HG03521 (cell line): ENCODE measurements at regions not wholly inside any gene's neighbourhood (a gene's known extent, or its start where the extent isn't known, plus 50 kb on each side); places are given as distances from the start of the nearest gene placed in this dataset.

Source experiments
- ATAC-seq: cut with Tn5 transposase; IDR thresholded peaks from one replicate; pipeline ENCODE4 v1.9.1; 2021; ENCODE audit warnings: mild to moderate bottlenecking, moderate library complexity; ENCODE audit not compliant: unreplicated experiment

GRCh38 chr1:108082738-108083562, 117.2 kb downstream of the SLC25A24 start:
- ATAC-seq, result no peak

GRCh38 chr1:108082001-108082400, 117.0 kb upstream of the VAV3 start:
- ATAC-seq, result no peak

- ATAC-seq, result no peak
Measured at GRCh38 chr1:108080448-108080847, 115.5 kb upstream of the VAV3 start.

DNA sequence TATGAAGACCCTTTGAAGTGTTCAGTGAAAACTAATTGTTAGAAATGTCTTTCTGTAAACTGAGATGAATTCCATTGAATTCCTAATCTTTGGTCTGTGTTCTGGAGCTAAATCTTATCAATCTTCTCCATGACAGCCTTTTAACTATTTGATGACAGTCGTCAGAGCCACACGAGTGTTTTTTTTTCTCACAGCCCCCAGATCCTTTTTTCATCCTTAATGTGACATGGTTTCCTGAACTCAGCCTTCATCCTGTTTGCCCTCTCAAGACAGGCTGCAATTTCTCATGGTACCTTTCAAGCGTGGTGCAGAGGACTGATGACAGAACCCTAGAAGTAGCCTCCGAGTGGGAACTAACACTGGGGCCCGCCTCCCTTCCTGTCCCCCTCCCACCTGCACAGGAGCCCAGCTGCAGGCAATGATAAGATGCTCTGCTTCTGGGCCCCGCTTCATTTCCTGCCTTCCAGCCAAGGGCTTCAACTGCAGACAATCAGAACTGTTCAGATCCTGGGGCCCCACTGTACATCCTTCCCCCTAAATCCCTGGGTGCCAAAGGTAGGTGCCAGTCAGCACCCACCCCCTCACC, 114.6 kb upstream of the VAV3 start:
- ATAC-seq, result no peak

- no peak for ATAC-seq
Measured at GRCh38 chr1:108077991-108078390, 113.0 kb upstream of the VAV3 start.

GRCh38 chr1:108075055-108075454, 110.1 kb upstream of the VAV3 start:
- peak; percentile 53 for ATAC-seq

GRCh38 chr1:108072776-108073175, 107.8 kb upstream of the VAV3 start:
- no peak for ATAC-seq

- no peak for ATAC-seq
Measured at GRCh38 chr1:108072212-108072611, 107.2 kb upstream of the VAV3 start.

DNA sequence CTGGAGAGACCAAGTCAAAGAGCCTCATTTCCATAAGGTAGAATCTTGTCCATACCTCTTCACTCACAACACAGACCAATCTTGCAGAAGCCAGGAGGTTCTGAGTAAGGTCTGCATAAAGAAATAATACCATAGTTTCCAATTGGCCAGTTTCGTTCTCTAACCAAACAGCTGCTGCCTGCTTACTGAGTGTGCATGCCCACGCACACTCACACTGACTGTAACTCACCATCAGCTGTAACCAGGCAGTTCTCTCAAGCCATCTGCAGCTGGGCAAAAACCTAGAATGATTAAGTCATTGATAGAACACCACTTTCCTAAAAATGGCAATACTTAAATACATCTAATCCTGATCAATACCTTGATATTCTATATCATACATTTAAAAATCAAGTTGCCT, 106.6 kb upstream of the VAV3 start:
- no peak for ATAC-seq

DNA sequence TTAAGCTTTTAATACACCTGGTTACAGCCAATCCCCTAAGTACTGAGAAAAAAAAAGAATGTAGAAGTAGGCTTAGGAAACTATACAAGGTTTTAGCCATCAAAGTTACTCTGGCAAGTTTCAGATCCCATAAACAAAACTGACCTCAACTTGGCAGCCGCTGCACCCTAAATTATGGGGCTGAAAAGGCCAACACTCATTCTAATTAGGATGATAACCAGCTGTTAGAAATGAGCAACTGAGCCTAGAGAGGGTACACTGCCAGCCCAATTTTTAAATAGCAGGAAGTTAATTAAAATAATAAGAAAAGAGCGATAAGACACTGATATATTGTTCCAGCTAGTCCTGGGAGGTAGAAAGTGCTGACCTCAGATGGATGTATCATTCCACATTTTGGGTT, 105.7 kb upstream of the VAV3 start:
- ATAC-seq, result no peak

- ATAC-seq, result no peak
Measured at GRCh38 chr1:108067884-108068540, 103.0 kb upstream of the VAV3 start.

DNA sequence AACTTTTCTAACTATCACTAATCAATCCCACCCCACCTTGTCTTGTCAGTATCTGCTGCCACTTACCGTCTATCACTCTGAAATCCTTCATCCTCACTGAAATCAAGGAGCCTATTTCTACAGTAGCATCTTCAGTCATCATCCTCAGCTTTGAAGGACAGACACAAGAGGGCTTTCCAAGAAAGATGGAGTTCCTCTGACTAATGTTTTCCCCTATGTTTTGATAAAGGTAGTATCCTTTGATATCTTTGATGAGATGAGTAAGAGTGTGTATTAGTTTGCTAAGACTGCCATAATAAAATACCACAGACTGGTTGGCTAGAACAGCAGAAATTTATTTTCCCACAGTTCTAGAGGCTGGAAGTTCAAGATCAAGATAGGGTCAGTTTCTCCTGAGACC, 101.8 kb upstream of the VAV3 start:
- no peak for ATAC-seq

DNA sequence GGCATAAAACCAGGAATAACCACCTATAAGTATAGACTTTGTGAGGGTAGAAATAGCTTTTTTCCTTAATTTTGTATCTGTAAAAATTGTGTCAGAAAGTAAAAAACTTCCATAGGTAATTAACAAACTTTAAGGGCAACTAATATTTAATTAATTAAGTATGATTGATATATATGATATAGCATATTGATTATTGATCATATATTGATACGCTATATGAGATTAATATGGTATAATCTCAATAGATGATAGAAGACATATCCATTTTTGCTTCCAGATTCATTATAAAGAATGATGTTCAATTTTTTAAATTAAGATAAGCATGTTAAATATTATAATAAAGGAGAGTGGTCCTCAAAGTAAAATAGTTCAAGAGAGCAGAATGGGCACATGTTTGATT, 99.3 kb upstream of the VAV3 start:
- no peak for ATAC-seq

DNA sequence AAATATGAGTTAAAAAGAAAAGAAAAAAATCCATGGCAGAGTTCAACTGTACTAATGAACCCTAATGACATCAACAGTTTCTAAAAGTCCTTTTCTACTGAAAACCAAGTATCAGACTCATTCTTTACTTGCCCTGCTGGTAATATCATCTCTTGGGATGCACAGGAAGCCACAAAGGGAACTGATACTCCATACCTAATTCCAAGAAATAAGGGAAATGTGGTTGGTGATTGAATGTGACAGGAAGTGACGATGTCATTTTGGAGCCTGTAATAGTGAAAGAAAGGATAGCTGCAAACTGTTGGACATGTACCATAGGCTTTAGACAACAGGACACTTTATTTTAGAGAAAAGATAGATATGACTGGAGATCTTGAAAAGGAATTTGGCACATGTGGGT, 98.7 kb upstream of the VAV3 start:
- no peak for ATAC-seq

GRCh38 chr1:108059945-108060344, 95.0 kb upstream of the VAV3 start:
- no peak for ATAC-seq

- ATAC-seq, result no peak
Measured at GRCh38 chr1:108057541-108057940, 92.6 kb upstream of the VAV3 start.

DNA sequence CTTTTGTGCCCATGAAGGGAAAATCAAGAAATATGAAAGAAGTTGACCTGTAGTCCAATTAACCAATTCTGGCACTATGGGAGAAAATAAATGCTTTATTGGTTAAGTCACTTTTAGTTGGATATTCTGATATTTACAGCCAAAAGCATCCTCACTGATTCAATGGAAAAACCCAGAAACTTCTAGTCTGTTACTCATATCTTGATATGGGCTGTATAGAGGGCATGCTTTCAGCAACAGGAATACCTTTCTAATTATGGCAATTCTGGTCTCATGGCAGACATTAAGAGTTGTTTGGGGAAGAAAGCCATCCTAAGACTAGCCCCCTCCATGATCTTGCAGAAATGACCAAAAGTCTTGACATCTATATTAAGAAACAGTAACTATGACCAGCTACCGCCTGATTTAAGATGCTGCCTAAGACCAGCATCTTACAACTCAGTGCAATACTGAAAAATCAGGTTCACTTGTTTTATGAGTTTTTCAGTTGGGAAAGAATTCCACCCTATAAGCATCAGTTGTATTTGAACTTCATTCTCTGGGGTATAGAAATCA, 91.5 kb upstream of the VAV3 start:
- ATAC-seq, result no peak

GRCh38 chr1:108055387-108055786, 90.4 kb upstream of the VAV3 start:
- no peak for ATAC-seq

DNA sequence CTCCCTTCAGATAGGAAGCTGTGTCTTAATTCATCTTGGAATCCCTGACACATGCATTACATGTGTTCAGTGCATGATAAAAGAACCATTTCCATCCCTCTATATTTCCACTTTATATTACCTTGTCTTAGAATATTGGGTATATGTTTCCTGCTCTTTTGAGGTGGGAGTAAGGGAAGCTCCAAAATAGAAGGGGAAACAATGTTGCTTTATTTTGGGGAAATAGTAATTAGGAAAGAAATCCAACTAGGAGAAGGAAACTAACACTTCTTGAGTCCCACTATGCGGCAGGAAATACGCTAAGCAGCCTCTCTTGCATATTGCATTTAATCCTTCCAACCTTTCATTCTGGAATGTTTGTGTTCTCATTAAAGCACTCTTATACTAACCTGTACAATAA, 89.4 kb upstream of the VAV3 start:
- no peak for ATAC-seq

DNA sequence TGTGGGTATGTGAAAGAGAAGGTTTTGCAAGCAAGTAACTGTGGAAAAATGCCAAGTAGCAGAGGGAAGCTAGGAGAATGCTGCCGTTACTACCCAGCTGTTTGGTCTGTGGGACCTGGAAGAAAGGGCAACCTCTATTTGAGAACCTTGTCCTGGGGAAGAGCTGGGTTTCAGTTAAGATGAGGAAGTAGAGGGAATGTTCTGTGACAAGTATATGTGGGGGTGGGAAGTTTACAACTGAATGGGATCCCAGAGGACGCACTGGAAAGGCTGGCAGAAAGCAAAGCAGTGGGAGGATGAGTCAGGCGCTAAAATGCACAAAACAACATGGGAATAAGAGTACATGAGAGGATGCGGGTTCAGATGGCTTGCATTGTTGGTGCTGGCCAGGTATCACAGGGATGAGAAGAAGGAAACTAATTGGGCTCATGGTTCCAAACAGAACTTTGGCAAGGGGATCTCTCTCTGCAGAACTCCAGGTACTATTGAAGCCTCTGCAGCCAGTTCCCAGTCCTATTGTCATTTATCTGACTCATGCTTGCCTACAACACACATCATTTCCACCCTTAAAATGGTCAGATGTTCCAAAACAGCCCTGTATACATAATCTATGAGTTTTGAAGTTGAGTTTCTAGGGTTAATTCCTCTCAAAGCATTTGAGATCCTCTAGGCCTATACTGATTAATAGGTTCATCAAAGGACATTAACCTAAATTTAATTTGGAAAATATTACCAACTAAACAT, 88.5 kb upstream of the VAV3 start:
- no peak for ATAC-seq
